HL-60 (cell line): ENCODE measurements at regions not wholly inside any gene's neighbourhood (a gene's known extent, or its start where the extent isn't known, plus 50 kb on each side); places are given as distances from the start of the nearest gene placed in this dataset.

ENCODE experiments used
- DNase-seq, 2 experiments: peaks; one replicate each; pipeline ENCODE4 v3.0.0-alpha.2; 2010 to 2020; ENCODE audit warnings: low read depth in 1 of 2, low spot score in 1 of 2
- H3K27ac ChIP-seq: fragments of 250-450 bp; sonication (Bioruptor Pico); replicated peaks from 2 replicates; pipeline ENCODE4 v1.5.1; 2020; ENCODE audit warnings: mild to moderate bottlenecking, moderate library complexity
- H3K27me3 ChIP-seq: fragments of 250-450 bp; sonication (Bioruptor Pico); 2 replicates; pipeline ENCODE4 v1.5.1; 2021; ENCODE audit warnings: mild to moderate bottlenecking, moderate library complexity; ENCODE audit not compliant: insufficient read depth, poor library complexity, severe bottlenecking
- H3K4me3 ChIP-seq: replicated peaks from 2 replicates; pipeline ENCODE4 v1.5.1; 2011; ENCODE audit warnings: mild to moderate bottlenecking, control low read depth, low read length; ENCODE audit not compliant: insufficient read depth
- GABPA ChIP-seq: IDR thresholded peaks from 2 replicates; pipeline ENCODE4 v1.6.1; 2012; ENCODE audit warnings: low read depth
- POLR2AphosphoS5 ChIP-seq: IDR thresholded peaks from 2 replicates; pipeline ENCODE4 v1.6.1; 2012; ENCODE audit warnings: low read depth
- REST ChIP-seq: IDR thresholded peaks from 2 replicates; pipeline ENCODE4 v1.6.1; 2012; ENCODE audit warnings: low read depth; ENCODE audit not compliant: insufficient replicate concordance
- SPI1 ChIP-seq: IDR thresholded peaks from 2 replicates; pipeline ENCODE4 v1.6.1; 2012; ENCODE audit warnings: low read depth, mild to moderate bottlenecking, borderline replicate concordance
- TF ChIP-seq, protein P1 (sequence below): IDR thresholded peaks from one replicate; pipeline ENCODE4 v1.5.1; 2011; ENCODE audit warnings: low read length, control low read depth, inconsistent platforms; ENCODE audit not compliant: insufficient read depth

DNA sequence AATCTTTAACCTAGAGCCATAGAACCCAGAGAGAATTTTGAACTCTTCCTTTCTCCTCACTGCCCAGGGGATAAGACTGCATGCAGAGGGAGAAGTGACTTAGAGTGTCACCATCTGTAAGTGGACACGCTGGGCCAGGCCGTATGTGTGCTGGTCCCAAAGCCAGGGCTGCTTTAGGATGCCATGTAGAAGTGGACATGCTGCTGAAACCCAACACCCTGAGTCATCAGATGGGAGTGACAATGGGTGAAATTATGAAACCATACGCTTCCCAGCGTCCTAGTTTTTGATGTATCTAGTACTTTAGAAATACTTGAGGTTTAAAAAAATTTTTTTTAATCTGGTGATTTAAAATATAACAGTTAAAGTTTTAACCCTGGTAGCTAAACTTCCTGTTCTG, 191.1 kb downstream of the FNDC1 start:
- H3K27ac ChIP-seq = no peak overlapping the region
- TF ChIP-seq POLR2AphosphoS5 = no peak
- no peak for TF ChIP-seq REST
- TF ChIP-seq, protein P1, sequence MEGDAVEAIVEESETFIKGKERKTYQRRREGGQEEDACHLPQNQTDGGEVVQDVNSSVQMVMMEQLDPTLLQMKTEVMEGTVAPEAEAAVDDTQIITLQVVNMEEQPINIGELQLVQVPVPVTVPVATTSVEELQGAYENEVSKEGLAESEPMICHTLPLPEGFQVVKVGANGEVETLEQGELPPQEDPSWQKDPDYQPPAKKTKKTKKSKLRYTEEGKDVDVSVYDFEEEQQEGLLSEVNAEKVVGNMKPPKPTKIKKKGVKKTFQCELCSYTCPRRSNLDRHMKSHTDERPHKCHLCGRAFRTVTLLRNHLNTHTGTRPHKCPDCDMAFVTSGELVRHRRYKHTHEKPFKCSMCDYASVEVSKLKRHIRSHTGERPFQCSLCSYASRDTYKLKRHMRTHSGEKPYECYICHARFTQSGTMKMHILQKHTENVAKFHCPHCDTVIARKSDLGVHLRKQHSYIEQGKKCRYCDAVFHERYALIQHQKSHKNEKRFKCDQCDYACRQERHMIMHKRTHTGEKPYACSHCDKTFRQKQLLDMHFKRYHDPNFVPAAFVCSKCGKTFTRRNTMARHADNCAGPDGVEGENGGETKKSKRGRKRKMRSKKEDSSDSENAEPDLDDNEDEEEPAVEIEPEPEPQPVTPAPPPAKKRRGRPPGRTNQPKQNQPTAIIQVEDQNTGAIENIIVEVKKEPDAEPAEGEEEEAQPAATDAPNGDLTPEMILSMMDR = no peak
- TF ChIP-seq SPI1 = no peak
- no peak for TF ChIP-seq GABPA
- no peak overlapping the region for H3K4me3 ChIP-seq
- DNase-seq = no peak
- H3K27me3 ChIP-seq = peaks cover 2% of the 10 kb centered on the region

GRCh38 chr6:159359581-159360297, 190.5 kb downstream of the FNDC1 start:
- Histone ChIP-seq H3K27ac (no peak overlapping the region), H3K4me3 (no peak overlapping the region), H3K27me3 (peaks cover 2% of the 10 kb centered on the region)
- TF ChIP-seq SPI1 (no peak), POLR2AphosphoS5 (no peak), GABPA (no peak), REST (no peak)
- TF ChIP-seq, protein P1 = no peak
- no peak for DNase-seq

GRCh38 chr6:159358562-159358961, 189.4 kb downstream of the FNDC1 start:
- Histone ChIP-seq H3K27ac (no peak overlapping the region), H3K27me3 (peaks cover 2% of the 10 kb centered on the region), H3K4me3 (no peak overlapping the region)
- no peak for DNase-seq
- TF ChIP-seq GABPA = no peak
- TF ChIP-seq REST = no peak
- no peak for TF ChIP-seq SPI1
